ENCODE measurements at regions not wholly inside any gene's neighbourhood (a gene's known extent, or its start where the extent isn't known, plus 50 kb on each side); places are given as distances from the start of the nearest gene placed in this dataset.

DNA sequence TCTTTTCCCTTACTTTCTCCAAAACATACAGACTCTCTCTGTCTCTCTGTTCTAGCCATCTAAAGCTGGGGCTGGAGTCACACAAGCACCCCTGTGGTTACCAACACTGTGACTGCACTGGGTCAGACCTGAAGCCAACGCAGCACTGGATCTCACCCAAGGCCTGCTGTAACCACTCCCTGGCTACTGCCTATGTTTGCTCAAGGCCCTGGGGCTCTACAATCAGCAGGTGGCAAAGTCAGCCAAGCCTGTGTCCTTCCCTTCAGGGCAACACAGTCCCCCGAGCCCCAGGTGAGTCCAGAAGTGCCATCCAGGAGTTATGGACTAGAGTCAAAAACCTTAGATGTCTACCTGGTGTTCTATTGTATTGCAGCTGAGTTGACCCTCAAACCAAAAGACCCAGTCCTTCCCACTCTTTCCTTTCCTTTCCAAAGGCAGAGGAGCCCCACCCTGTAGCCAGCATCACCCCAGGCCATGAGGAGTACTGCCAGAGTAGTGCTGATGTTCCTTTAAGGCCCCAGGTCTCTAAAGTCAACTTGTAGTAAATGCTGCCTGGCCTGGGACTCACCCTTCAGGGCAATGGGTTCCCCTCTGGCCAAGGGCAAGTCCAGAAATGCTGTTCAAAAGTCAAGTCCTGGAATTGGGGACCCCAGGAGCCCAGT lies 58.8 kb upstream of the RAP2C start:
- TF ChIP-seq, protein P1, sequence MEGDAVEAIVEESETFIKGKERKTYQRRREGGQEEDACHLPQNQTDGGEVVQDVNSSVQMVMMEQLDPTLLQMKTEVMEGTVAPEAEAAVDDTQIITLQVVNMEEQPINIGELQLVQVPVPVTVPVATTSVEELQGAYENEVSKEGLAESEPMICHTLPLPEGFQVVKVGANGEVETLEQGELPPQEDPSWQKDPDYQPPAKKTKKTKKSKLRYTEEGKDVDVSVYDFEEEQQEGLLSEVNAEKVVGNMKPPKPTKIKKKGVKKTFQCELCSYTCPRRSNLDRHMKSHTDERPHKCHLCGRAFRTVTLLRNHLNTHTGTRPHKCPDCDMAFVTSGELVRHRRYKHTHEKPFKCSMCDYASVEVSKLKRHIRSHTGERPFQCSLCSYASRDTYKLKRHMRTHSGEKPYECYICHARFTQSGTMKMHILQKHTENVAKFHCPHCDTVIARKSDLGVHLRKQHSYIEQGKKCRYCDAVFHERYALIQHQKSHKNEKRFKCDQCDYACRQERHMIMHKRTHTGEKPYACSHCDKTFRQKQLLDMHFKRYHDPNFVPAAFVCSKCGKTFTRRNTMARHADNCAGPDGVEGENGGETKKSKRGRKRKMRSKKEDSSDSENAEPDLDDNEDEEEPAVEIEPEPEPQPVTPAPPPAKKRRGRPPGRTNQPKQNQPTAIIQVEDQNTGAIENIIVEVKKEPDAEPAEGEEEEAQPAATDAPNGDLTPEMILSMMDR (IDR thresholded peaks at IDR 0.05): no peak
- TF ChIP-seq, protein P2, sequence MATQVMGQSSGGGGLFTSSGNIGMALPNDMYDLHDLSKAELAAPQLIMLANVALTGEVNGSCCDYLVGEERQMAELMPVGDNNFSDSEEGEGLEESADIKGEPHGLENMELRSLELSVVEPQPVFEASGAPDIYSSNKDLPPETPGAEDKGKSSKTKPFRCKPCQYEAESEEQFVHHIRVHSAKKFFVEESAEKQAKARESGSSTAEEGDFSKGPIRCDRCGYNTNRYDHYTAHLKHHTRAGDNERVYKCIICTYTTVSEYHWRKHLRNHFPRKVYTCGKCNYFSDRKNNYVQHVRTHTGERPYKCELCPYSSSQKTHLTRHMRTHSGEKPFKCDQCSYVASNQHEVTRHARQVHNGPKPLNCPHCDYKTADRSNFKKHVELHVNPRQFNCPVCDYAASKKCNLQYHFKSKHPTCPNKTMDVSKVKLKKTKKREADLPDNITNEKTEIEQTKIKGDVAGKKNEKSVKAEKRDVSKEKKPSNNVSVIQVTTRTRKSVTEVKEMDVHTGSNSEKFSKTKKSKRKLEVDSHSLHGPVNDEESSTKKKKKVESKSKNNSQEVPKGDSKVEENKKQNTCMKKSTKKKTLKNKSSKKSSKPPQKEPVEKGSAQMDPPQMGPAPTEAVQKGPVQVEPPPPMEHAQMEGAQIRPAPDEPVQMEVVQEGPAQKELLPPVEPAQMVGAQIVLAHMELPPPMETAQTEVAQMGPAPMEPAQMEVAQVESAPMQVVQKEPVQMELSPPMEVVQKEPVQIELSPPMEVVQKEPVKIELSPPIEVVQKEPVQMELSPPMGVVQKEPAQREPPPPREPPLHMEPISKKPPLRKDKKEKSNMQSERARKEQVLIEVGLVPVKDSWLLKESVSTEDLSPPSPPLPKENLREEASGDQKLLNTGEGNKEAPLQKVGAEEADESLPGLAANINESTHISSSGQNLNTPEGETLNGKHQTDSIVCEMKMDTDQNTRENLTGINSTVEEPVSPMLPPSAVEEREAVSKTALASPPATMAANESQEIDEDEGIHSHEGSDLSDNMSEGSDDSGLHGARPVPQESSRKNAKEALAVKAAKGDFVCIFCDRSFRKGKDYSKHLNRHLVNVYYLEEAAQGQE (IDR thresholded peaks at IDR 0.05; ENCODE audit: low read depth, low read length): no peak
- TF ChIP-seq RAD21 (IDR thresholded peaks at IDR 0.05; ENCODE audit: low read length) (no peak), GABPA (IDR thresholded peaks at IDR 0.05; ENCODE audit: low read depth) (no peak), EZH2phosphoT487 (IDR thresholded peaks at IDR 0.05; ENCODE audit: borderline replicate concordance, low read depth) (no peak), NFIC (IDR thresholded peaks at IDR 0.05; ENCODE audit: borderline replicate concordance) (no peak), TEAD4 (IDR thresholded peaks at IDR 0.05; ENCODE audit: borderline replicate concordance, insufficient read depth) (no peak), EP300 (IDR thresholded peaks at IDR 0.05; ENCODE audit: borderline replicate concordance in 1 of 2, low read depth in 1 of 2, low read length in 1 of 2) (no peak)
- TF ChIP-seq, protein P3, sequence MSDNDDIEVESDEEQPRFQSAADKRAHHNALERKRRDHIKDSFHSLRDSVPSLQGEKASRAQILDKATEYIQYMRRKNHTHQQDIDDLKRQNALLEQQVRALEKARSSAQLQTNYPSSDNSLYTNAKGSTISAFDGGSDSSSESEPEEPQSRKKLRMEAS (IDR thresholded peaks at IDR 0.05; ENCODE audit: low read depth): no peak

Measured in SK-N-SH (cell line).